ENCODE measurements at regions not wholly inside any gene's neighbourhood (a gene's known extent, or its start where the extent isn't known, plus 50 kb on each side); places are given as distances from the start of the nearest gene placed in this dataset.

- 89% methylated on average over 2 of the region's 2 CpGs for WGBS (ENCODE audit: insufficient coverage)
These were observed 1768.2 kb upstream of the WWC1 start for GRCh38 chr5:166523206-166523605.

GRCh38 chr5:166529200-166529599, 1762.2 kb upstream of the WWC1 start:
- intact Hi-C loops (cut with micrococcal nuclease) = no loop called here
- Histone ChIP-seq H3K27me3 (replicated peaks in 1 of 4; ENCODE audit: control extremely low read depth in 1 of 4, control insufficient read depth in 3 of 4, insufficient read depth in 4 of 4, low read length in 3 of 4) (no peaks in the 10 kb centered on the region), H3K9ac (ENCODE audit: low read length) (no peak overlapping the region), H3K4me3 (ENCODE audit: control extremely low read depth in 1 of 5, extremely low read depth in 1 of 5, insufficient read depth in 1 of 5, low read depth in 2 of 5, low read length in 4 of 5) (no peak overlapping the region), H3K27ac (ENCODE audit: low read length in 2 of 2) (no peak overlapping the region), H3K36me3 (replicated peaks in 1 of 2; ENCODE audit: control extremely low read depth in 1 of 2, control insufficient read depth in 1 of 2, extremely low read depth in 1 of 2, insufficient read depth in 2 of 2, low read length in 1 of 2) (no peaks in the 10 kb centered on the region), H3K79me2 (ENCODE audit: control insufficient read depth, insufficient read depth, low read length) (no peaks in the 10 kb centered on the region), H3K4me2 (replicated peaks; ENCODE audit: low read depth, low read length, poor library complexity, severe bottlenecking) (no peak overlapping the region), H3K4me1 (ENCODE audit: control insufficient read depth in 2 of 2, insufficient read depth in 2 of 2, low read length in 2 of 2) (no peaks in the 10 kb centered on the region), H4K20me1 (ENCODE audit: control insufficient read depth, insufficient read depth, low read length, poor library complexity, severe bottlenecking) (no peaks in the 10 kb centered on the region), H2AFZ (ENCODE audit: insufficient read depth, low read depth, low read length, poor library complexity, severe bottlenecking) (no peak overlapping the region), H3K9me3 (ENCODE audit: control extremely low read depth in 1 of 3, control insufficient read depth in 2 of 3, insufficient read depth in 1 of 3, low read length in 2 of 3) (no peaks in the 10 kb centered on the region)
- H3K9me3 Mint-ChIP-seq (ENCODE audit: insufficient read depth) = no peaks in the 10 kb centered on the region
- POLR2A ChIA-PET = no interaction called here
- H3K27ac Mint-ChIP-seq = no peak overlapping the region
- H3K4me3 Mint-ChIP-seq = no peak overlapping the region
- TF ChIP-seq, protein P1, sequence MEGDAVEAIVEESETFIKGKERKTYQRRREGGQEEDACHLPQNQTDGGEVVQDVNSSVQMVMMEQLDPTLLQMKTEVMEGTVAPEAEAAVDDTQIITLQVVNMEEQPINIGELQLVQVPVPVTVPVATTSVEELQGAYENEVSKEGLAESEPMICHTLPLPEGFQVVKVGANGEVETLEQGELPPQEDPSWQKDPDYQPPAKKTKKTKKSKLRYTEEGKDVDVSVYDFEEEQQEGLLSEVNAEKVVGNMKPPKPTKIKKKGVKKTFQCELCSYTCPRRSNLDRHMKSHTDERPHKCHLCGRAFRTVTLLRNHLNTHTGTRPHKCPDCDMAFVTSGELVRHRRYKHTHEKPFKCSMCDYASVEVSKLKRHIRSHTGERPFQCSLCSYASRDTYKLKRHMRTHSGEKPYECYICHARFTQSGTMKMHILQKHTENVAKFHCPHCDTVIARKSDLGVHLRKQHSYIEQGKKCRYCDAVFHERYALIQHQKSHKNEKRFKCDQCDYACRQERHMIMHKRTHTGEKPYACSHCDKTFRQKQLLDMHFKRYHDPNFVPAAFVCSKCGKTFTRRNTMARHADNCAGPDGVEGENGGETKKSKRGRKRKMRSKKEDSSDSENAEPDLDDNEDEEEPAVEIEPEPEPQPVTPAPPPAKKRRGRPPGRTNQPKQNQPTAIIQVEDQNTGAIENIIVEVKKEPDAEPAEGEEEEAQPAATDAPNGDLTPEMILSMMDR (IDR thresholded peaks at IDR 0.05) = no peak
- no peak for TF ChIP-seq EZH2 (IDR thresholded peaks at IDR 0.05; ENCODE audit: borderline replicate concordance, insufficient read depth, low read depth, low read length, poor library complexity, severe bottlenecking)
- ATAC-seq (ENCODE audit: low read depth) (no peak), DNase-seq (no peak)
- WGBS (ENCODE audit: insufficient coverage) = no CpG with 5 or more reads among the region's 2 CpGs
- CTCF ChIA-PET = no interaction called here
- H3K27me3 Mint-ChIP-seq = no peaks in the 10 kb centered on the region
- no peaks in the 10 kb centered on the region for H3K4me1 Mint-ChIP-seq

More at GRCh38 chr5:166523206-166523605, 1768.2 kb upstream of the WWC1 start:
- ChIA-PET POLR2A (no interaction called here), CTCF (no interaction called here)
- Mint-ChIP-seq H3K4me1 (no peaks in the 10 kb centered on the region), H3K27me3 (no peaks in the 10 kb centered on the region), H3K9me3 (ENCODE audit: insufficient read depth) (no peaks in the 10 kb centered on the region), H3K27ac (no peak overlapping the region), H3K4me3 (no peak overlapping the region)
- Histone ChIP-seq H3K36me3 (replicated peaks in 1 of 2; ENCODE audit: control extremely low read depth in 1 of 2, control insufficient read depth in 1 of 2, extremely low read depth in 1 of 2, insufficient read depth in 2 of 2, low read length in 1 of 2) (no peaks in the 10 kb centered on the region), H2AFZ (ENCODE audit: insufficient read depth, low read depth, low read length, poor library complexity, severe bottlenecking) (no peak overlapping the region), H3K9me3 (ENCODE audit: control extremely low read depth in 1 of 3, control insufficient read depth in 2 of 3, insufficient read depth in 1 of 3, low read length in 2 of 3) (peaks cover 0 to 5% (median 0%) of the 10 kb centered on the region in 3 donors), H3K27me3 (replicated peaks in 1 of 4; ENCODE audit: control extremely low read depth in 1 of 4, control insufficient read depth in 3 of 4, insufficient read depth in 4 of 4, low read length in 3 of 4) (no peaks in the 10 kb centered on the region), H3K9ac (ENCODE audit: low read length) (no peak overlapping the region), H3K4me1 (ENCODE audit: control insufficient read depth in 2 of 2, insufficient read depth in 2 of 2, low read length in 2 of 2) (no peaks in the 10 kb centered on the region), H3K4me2 (replicated peaks; ENCODE audit: low read depth, low read length, poor library complexity, severe bottlenecking) (no peak overlapping the region), H3K4me3 (ENCODE audit: control extremely low read depth in 1 of 5, extremely low read depth in 1 of 5, insufficient read depth in 1 of 5, low read depth in 2 of 5, low read length in 4 of 5) (no peak overlapping the region), H3K27ac (ENCODE audit: low read length in 2 of 2) (no peak overlapping the region), H4K20me1 (ENCODE audit: control insufficient read depth, insufficient read depth, low read length, poor library complexity, severe bottlenecking) (no peaks in the 10 kb centered on the region), H3K79me2 (ENCODE audit: control insufficient read depth, insufficient read depth, low read length) (no peaks in the 10 kb centered on the region)
- ATAC-seq (ENCODE audit: low read depth) (no peak), DNase-seq (no peak)
- intact Hi-C loops (cut with micrococcal nuclease) = no loop called here
- TF ChIP-seq, protein P1 (IDR thresholded peaks at IDR 0.05) = no peak
- no peak for TF ChIP-seq EZH2 (IDR thresholded peaks at IDR 0.05; ENCODE audit: borderline replicate concordance, insufficient read depth, low read depth, low read length, poor library complexity, severe bottlenecking)
